Right lobe of liver (tissue), 4 donors: ENCODE measurements at regions not wholly inside any gene's neighbourhood (a gene's known extent, or its start where the extent isn't known, plus 50 kb on each side); places are given as distances from the start of the nearest gene placed in this dataset.

Experiments
- CTCF ChIP-seq, 4 donors: fragments of 200-600 bp in 3 of 4; fragments of 450-650 bp in 1 of 4; IDR thresholded peaks; one replicate each; pipeline versions ENCODE4 v1.5.1 to v1.8.0; 2016 to 2022; ENCODE audit warnings: antibody characterized with exemption in 4 of 4, mild to moderate bottlenecking in 2 of 4
- POLR2A ChIP-seq: fragments of 450-650 bp; IDR thresholded peaks from one replicate; pipeline ENCODE4 v1.6.1; 2017; ENCODE audit warnings: antibody characterized with exemption, mild to moderate bottlenecking
- donor health status: DM: no; HTN: no; CAD: no.
- donor health status: DM: no; HTN: no; CAD: no.
- donor health status: DM: no; HTN: yes; CAD: no.

DNA sequence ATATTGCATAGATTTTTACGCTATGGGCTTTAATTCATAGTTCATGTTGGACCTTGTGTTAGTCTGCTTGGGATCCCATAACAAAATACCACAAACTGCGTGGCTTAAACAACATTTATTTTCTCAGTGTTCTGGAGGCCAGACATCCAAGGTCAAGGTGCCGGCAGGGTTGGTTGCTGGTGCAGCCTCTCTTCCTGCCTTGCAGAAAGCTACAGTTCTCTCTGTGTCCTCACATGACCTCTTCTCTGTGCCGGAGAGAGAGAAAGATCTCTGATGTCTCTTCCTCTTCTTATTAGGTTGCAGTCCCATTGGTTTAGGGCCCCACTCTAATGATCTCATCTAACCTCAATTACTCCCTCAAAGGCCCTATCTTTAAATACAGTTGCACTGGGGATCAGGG lies 170.5 kb downstream of the IPO8 start:
- TF ChIP-seq CTCF (IDR thresholded peaks at IDR 0.05) (no peak), POLR2A (no peak)
